Large intestine (tissue), 3 donors: ENCODE measurements at regions not wholly inside any gene's neighbourhood (a gene's known extent, or its start where the extent isn't known, plus 50 kb on each side); places are given as distances from the start of the nearest gene placed in this dataset.

Experiments
- DNase-seq, 2 donors: peaks; one replicate each; pipeline versions ENCODE4 v3.0.0 to v3.0.0-alpha.2; 2013
- H3K27ac ChIP-seq: one replicate; pipeline ENCODE4 v1.5.1; 2013; ENCODE audit warnings: low read length
- H3K27me3 ChIP-seq: 2 replicates; pipeline ENCODE4 v1.6.1; 2013; ENCODE audit warnings: low read length; ENCODE audit not compliant: control insufficient read depth, insufficient read depth
- H3K36me3 ChIP-seq: 2 replicates; pipeline ENCODE4 v1.6.1; 2013; ENCODE audit warnings: low read length; ENCODE audit not compliant: control insufficient read depth, insufficient read depth
- H3K4me1 ChIP-seq: one replicate; pipeline ENCODE4 v1.6.1; 2013; ENCODE audit warnings: low read length; ENCODE audit not compliant: control insufficient read depth, insufficient read depth
- H3K4me3 ChIP-seq: one replicate; pipeline ENCODE4 v1.5.1; 2013; ENCODE audit warnings: low read length
- H3K9me3 ChIP-seq: one replicate; pipeline ENCODE4 v1.6.1; 2013; ENCODE audit warnings: mild to moderate bottlenecking, low read depth, low read length, moderate library complexity; ENCODE audit not compliant: control insufficient read depth
- WGBS: methylation state at CpG from one replicate; pipeline ENCODE4 v1.1.5; 2013; ENCODE audit warnings: low lambda C conversion rate; ENCODE audit not compliant: insufficient coverage; 5-methylcytosine and 5-hydroxymethylcytosine counted together

DNA sequence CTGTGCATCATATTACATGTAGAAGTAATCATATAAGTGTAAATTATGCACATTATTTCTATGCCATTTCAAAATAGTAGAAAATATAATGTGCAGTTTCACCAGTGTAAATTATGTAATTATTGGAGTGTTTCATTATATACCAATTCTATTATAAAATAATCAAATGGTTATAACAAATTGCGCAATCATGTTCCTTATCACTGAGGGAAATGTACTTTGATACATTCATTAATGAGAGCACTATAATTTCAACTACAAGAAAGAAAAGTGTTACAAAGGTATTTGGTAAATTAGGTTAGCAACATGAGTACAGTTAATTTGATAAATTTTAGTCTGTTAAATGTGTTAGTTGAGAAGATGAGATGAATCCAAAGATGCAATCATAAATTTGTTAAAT, 421.5 kb upstream of the CDH10 start:
- Histone ChIP-seq H3K9me3 (no peaks in the 10 kb centered on the region), H3K36me3 (no peaks in the 10 kb centered on the region), H3K4me1 (no peaks in the 10 kb centered on the region), H3K27me3 (no peaks in the 10 kb centered on the region), H3K27ac (no peak overlapping the region), H3K4me3 (no peak overlapping the region)
- 100% methylated on average over 1 of the region's 1 CpG for WGBS
- no peak for DNase-seq

- H3K27me3 ChIP-seq = no peaks in the 10 kb centered on the region
- WGBS = no CpG with 5 or more reads among the region's 5 CpGs
- no peaks in the 10 kb centered on the region for H3K36me3 ChIP-seq
- no peak overlapping the region for H3K4me3 ChIP-seq
- no peak for DNase-seq
- no peak overlapping the region for H3K27ac ChIP-seq
- no peaks in the 10 kb centered on the region for H3K9me3 ChIP-seq
- no peaks in the 10 kb centered on the region for H3K4me1 ChIP-seq
Measured at GRCh38 chr5:25064306-25064705, 419.5 kb upstream of the CDH10 start.

DNA sequence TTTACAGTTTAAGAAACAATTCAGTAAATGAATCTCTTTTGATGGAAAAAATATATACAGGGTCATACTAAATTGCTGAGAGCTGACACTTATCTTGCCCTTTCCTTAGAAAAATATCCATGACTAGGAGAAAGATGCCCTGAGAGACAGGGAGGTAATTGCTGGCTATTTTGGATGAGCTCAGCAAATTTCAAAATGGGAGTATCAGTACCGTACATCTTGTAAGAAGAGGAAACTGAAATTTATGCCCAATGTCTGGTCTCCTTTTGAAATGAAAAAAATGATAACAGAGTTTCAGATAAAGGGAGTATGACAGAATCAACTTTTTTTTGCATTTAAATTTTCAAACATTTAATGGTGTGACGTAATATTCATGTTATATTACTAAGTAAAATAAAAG, 415.8 kb upstream of the CDH10 start:
- DNase-seq = no peak
- WGBS = 100% methylated on average over 2 of the region's 2 CpGs
- Histone ChIP-seq H3K27ac (no peak overlapping the region), H3K27me3 (no peaks in the 10 kb centered on the region), H3K9me3 (no peaks in the 10 kb centered on the region), H3K4me3 (no peak overlapping the region), H3K36me3 (no peaks in the 10 kb centered on the region), H3K4me1 (no peaks in the 10 kb centered on the region)

DNA sequence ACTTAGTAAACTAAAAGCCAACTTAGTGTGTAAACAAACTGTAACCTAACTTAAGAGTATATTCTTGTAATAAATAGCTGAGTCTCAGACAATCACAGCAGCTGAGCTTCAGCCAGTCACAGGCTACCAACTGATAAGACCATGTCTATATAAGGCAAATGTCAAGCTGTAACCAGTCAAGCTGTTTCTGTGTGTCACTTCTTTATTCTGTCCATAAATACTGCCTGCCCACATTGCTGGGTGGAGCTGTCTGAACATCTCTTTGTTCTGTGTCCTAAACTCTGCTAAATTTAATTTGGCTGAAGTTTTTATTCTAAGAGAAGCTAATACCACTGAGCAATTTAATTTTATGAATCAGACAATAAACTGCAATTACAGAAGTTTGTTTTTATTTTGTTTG, 412.1 kb upstream of the CDH10 start:
- Histone ChIP-seq H3K27ac (no peak overlapping the region), H3K9me3 (no peaks in the 10 kb centered on the region), H3K36me3 (no peaks in the 10 kb centered on the region), H3K4me3 (no peak overlapping the region), H3K4me1 (no peaks in the 10 kb centered on the region), H3K27me3 (no peaks in the 10 kb centered on the region)
- no peak for DNase-seq

DNA sequence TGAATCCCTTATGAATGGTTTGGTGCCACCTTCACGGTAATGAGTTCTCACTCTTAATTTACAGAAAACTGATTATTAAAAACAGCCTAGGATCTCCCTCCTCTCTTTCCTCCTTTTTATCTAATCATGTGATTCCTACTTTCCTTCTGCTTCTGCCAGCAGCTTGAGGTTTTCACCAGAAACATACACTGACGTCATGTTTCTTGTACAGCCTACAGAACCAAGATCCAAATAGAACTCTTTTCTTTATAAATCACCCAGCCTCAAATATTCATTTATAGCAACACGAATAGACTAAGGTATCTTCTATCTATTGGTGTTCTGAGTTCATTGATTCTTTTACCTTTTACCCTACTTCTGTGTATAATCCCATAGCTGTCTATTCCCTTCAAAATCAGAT, 388.9 kb upstream of the CDH10 start:
- no peaks in the 10 kb centered on the region for H3K9me3 ChIP-seq
- H3K4me3 ChIP-seq = no peak overlapping the region
- 83% methylated on average over 1 of the region's 3 CpGs for WGBS
- no peak for DNase-seq
- no peaks in the 10 kb centered on the region for H3K36me3 ChIP-seq
- no peak overlapping the region for H3K27ac ChIP-seq
- no peaks in the 10 kb centered on the region for H3K27me3 ChIP-seq
- no peaks in the 10 kb centered on the region for H3K4me1 ChIP-seq

DNA sequence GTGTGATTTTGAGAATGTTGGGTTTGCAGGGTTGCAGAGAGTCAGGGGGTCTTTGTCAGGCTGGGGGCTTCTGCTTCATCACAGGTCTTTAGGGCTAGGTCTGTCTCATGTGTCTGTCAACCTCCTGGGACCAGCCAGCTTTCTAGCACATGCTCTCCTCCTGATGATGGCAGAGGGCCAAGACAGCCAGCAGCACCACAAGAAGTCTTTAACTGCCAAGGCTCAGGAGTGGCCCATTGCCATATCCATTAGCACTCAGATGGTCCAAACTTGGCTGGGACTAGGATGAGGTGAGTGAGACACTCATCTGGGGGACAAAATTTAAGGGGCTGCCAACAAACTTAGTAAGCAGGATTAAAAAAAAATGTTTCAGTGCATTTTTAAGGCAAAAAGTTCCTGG, 384.2 kb upstream of the CDH10 start:
- Histone ChIP-seq H3K36me3 (no peaks in the 10 kb centered on the region), H3K4me3 (no peak overlapping the region), H3K9me3 (no peaks in the 10 kb centered on the region), H3K4me1 (no peaks in the 10 kb centered on the region), H3K27me3 (no peaks in the 10 kb centered on the region), H3K27ac (no peak overlapping the region)
- no peak for DNase-seq

DNA sequence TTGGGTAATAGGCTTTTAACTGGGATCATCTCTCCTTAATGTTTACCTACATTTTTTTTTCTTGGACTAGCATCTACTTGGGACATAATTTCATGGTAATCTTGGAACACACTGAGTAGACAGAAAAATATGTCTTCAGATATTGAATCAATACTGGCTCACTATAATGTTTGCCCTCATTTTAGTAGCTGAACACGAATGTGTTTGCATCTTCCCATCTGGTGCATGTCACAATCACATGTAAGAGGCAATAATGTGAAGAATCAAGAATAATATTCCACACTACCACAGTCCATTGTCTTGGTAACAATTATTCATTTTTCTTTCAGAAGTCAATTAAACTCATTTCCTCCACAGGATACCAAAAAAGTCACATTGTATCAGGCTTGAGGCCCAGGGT, 382.7 kb upstream of the CDH10 start:
- Histone ChIP-seq H3K9me3 (no peaks in the 10 kb centered on the region), H3K36me3 (no peaks in the 10 kb centered on the region), H3K27me3 (no peaks in the 10 kb centered on the region), H3K27ac (no peak overlapping the region), H3K4me1 (no peaks in the 10 kb centered on the region), H3K4me3 (no peak overlapping the region)
- WGBS = no CpG with 5 or more reads among the region's 1 CpG
- DNase-seq = no peak

DNA sequence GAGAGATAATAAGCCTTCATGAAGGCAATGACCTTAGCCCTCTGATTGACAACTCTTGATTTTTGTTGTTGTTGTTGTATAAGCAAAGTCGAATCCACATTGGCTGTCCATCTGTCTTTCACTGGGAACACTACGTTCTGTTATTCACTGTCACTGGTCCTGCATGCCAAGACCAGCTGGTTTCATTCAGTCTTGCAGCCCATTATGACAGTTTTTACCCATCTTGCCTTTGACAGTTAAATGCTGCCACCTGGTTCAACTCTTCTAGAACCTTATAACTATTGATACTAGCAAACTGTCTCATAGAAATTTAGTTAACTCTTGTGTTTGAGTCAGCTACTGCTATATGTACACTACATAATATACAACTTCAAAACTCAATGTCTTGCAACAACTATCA, 382.3 kb upstream of the CDH10 start:
- no peaks in the 10 kb centered on the region for H3K36me3 ChIP-seq
- no peaks in the 10 kb centered on the region for H3K27me3 ChIP-seq
- DNase-seq = no peak
- WGBS = 100% methylated on average over 1 of the region's 2 CpGs
- no peaks in the 10 kb centered on the region for H3K9me3 ChIP-seq
- H3K4me3 ChIP-seq = no peak overlapping the region
- H3K4me1 ChIP-seq = no peaks in the 10 kb centered on the region
- H3K27ac ChIP-seq = no peak overlapping the region

DNA sequence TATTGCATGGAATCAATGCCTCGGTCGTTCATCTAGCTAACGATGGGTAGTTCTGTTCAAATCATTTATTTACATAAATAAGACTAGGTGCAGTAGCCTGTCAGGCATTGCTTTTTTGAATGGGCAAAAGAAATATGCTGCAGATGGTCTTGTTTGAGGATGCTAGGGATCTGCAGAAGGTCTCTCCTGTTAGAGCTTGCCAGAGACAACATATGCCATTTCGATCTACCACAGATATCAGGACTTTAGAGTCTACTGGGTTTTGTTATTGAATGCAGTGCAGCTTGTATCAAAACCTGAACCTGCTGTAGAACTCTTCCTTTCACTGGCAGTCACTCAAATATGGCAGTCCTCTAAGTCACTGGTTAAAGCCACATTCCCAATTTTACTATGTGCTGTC, 381.1 kb upstream of the CDH10 start:
- no peak overlapping the region for H3K27ac ChIP-seq
- no peaks in the 10 kb centered on the region for H3K36me3 ChIP-seq
- WGBS = no CpG with 5 or more reads among the region's 4 CpGs
- no peaks in the 10 kb centered on the region for H3K4me1 ChIP-seq
- no peaks in the 10 kb centered on the region for H3K9me3 ChIP-seq
- no peak overlapping the region for H3K4me3 ChIP-seq
- no peak for DNase-seq
- no peaks in the 10 kb centered on the region for H3K27me3 ChIP-seq

- Histone ChIP-seq H3K4me3 (no peak overlapping the region), H3K4me1 (no peaks in the 10 kb centered on the region), H3K27me3 (no peaks in the 10 kb centered on the region), H3K27ac (no peak overlapping the region), H3K9me3 (no peaks in the 10 kb centered on the region), H3K36me3 (no peaks in the 10 kb centered on the region)
- DNase-seq = no peak
- 71% methylated on average over 1 of the region's 1 CpG for WGBS
Measured at GRCh38 chr5:25020454-25020853, 375.7 kb upstream of the CDH10 start.

DNA sequence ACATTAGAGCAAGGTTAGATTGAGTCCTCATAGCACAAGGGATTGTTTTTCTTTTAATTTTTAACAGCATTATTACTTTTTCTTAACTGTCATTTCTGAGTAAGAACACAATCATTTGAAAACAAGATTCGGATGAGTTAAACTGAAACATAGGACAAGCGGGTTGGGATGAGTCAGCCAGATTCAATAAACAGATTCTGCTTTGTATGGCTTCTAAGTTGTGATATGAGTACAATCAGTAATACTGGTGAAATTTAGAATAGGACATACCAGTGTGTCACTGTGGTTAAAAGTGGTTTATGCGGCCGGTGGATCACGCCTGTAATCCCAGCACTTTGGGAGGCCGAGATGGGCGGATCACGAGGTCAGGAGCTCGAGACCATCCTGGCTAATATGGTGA, 364.3 kb upstream of the CDH10 start:
- Histone ChIP-seq H3K27ac (no peak overlapping the region), H3K4me3 (no peak overlapping the region), H3K9me3 (no peaks in the 10 kb centered on the region), H3K36me3 (no peaks in the 10 kb centered on the region), H3K4me1 (no peaks in the 10 kb centered on the region), H3K27me3 (no peaks in the 10 kb centered on the region)
- no peak for DNase-seq
- no CpG with 5 or more reads among the region's 9 CpGs for WGBS
